ENCODE measurements at regions not wholly inside any gene's neighbourhood (a gene's known extent, or its start where the extent isn't known, plus 50 kb on each side); places are given as distances from the start of the nearest gene placed in this dataset.

- TF ChIP-seq CTCF (IDR thresholded peaks at IDR 0.05; ENCODE audit: low read length) (no peak), EZH2 (IDR thresholded peaks at IDR 0.05; ENCODE audit: borderline replicate concordance, low read length) (no peak)
Measured at GRCh38 chrX:10811111-10811510, 190.7 kb upstream of the MID1 start.
